ENCODE measurements at regions not wholly inside any gene's neighbourhood (a gene's known extent, or its start where the extent isn't known, plus 50 kb on each side); places are given as distances from the start of the nearest gene placed in this dataset.

- in situ Hi-C loops (cut with MboI; ENCODE audit: low pct_ligation_motif_present in 1 of 4, low pct_unique_long_range_greater_than_20kb in 1 of 4, low sequenced_read_pairs in 3 of 4) = no loop called here
- Histone ChIP-seq H3K4me3 (no peak overlapping the region), H3K36me3 (no peaks in the 10 kb centered on the region), H3K27me3 (no peaks in the 10 kb centered on the region), H3K9me3 (no peaks in the 10 kb centered on the region), H3K4me1 (no peaks in the 10 kb centered on the region), H3K27ac (no peak overlapping the region)
- 7 to 11% methylated on average over 1 of the region's 1 CpG for WGBS, 2 donors (ENCODE audit: low coverage in 1 of 2)
- intact Hi-C loops (cut with DNase I; ENCODE audit: low total_unique reads) = no loop called here
- no peak for DNase-seq
- TF ChIP-seq CTCF (IDR thresholded peaks at IDR 0.05) (no peak), EP300 (IDR thresholded peaks at IDR 0.05; ENCODE audit: low read depth) (no peak), POLR2AphosphoS5 (IDR thresholded peaks at IDR 0.05) (no peak), POLR2A (IDR thresholded peaks at IDR 0.05) (no peak)
Measured at GRCh38 chr9:78972303-78972999, 599.3 kb upstream of the TLE4 start.

GRCh38 chr9:78973907-78974306 lies 597.9 kb upstream of the TLE4 start:
- Histone ChIP-seq H3K27me3 (no peaks in the 10 kb centered on the region), H3K4me3 (no peak overlapping the region), H3K27ac (no peak overlapping the region), H3K36me3 (no peaks in the 10 kb centered on the region), H3K4me1 (no peaks in the 10 kb centered on the region), H3K9me3 (no peaks in the 10 kb centered on the region)
- in situ Hi-C loops (cut with MboI; ENCODE audit: low pct_ligation_motif_present in 1 of 4, low pct_unique_long_range_greater_than_20kb in 1 of 4, low sequenced_read_pairs in 3 of 4) = no loop called here
- DNase-seq = no peak
- intact Hi-C loops (cut with DNase I; ENCODE audit: low total_unique reads) = no loop called here
- TF ChIP-seq EP300 (IDR thresholded peaks at IDR 0.05; ENCODE audit: low read depth) = no peak
- TF ChIP-seq POLR2A (IDR thresholded peaks at IDR 0.05) = no peak
- no peak for TF ChIP-seq POLR2AphosphoS5 (IDR thresholded peaks at IDR 0.05)
- TF ChIP-seq CTCF (IDR thresholded peaks at IDR 0.05) = no peak

- intact Hi-C loops (cut with DNase I; ENCODE audit: low total_unique reads) = no loop called here
- 80 to 84% methylated on average over 1 to 3 of the region's 3 CpGs for WGBS, 2 donors (ENCODE audit: low coverage in 1 of 2)
Measured at GRCh38 chr9:78982849-78983248, 588.9 kb upstream of the TLE4 start.

GRCh38 chr9:78985084-78985738 lies 586.6 kb upstream of the TLE4 start:
- no peaks in the 10 kb centered on the region for H3K27me3 ChIP-seq
- intact Hi-C loops (cut with DNase I; ENCODE audit: low total_unique reads) (no loop called here), in situ Hi-C loops (cut with MboI; ENCODE audit: low pct_ligation_motif_present in 1 of 4, low pct_unique_long_range_greater_than_20kb in 1 of 4, low sequenced_read_pairs in 3 of 4) (no loop called here)
- DNase-seq = no peak
- no peak for TF ChIP-seq CTCF (IDR thresholded peaks at IDR 0.05)
- no peak for TF ChIP-seq POLR2AphosphoS5 (IDR thresholded peaks at IDR 0.05)
- no peak for TF ChIP-seq EP300 (IDR thresholded peaks at IDR 0.05; ENCODE audit: low read depth)
- TF ChIP-seq POLR2A (IDR thresholded peaks at IDR 0.05) = no peak
- no peaks in the 10 kb centered on the region for H3K9me3 ChIP-seq
- H3K27ac ChIP-seq = no peak overlapping the region
- 60 to 71% methylated on average over 2 of the region's 2 CpGs for WGBS, 2 donors (ENCODE audit: low coverage in 1 of 2)
- H3K4me3 ChIP-seq = no peak overlapping the region
- no peaks in the 10 kb centered on the region for H3K4me1 ChIP-seq
- no peaks in the 10 kb centered on the region for H3K36me3 ChIP-seq

More at GRCh38 chr9:78982849-78983248, 588.9 kb upstream of the TLE4 start:
- DNase-seq = no peak
- Histone ChIP-seq H3K36me3 (no peaks in the 10 kb centered on the region), H3K4me1 (no peaks in the 10 kb centered on the region), H3K27me3 (no peaks in the 10 kb centered on the region), H3K4me3 (no peak overlapping the region), H3K9me3 (no peaks in the 10 kb centered on the region), H3K27ac (no peak overlapping the region)
- in situ Hi-C loops (cut with MboI; ENCODE audit: low pct_ligation_motif_present in 1 of 4, low pct_unique_long_range_greater_than_20kb in 1 of 4, low sequenced_read_pairs in 3 of 4) = no loop called here
- no peak for TF ChIP-seq POLR2A (IDR thresholded peaks at IDR 0.05)
- TF ChIP-seq CTCF (IDR thresholded peaks at IDR 0.05) = no peak
- no peak for TF ChIP-seq EP300 (IDR thresholded peaks at IDR 0.05; ENCODE audit: low read depth)
- TF ChIP-seq POLR2AphosphoS5 (IDR thresholded peaks at IDR 0.05) = no peak

Measured in transverse colon (tissue), 4 donors.